NCI-H128 (cell line): ENCODE measurements at regions not wholly inside any gene's neighbourhood (a gene's known extent, or its start where the extent isn't known, plus 50 kb on each side); places are given as distances from the start of the nearest gene placed in this dataset.

Experiments
- DNase-seq: peaks from one replicate; lab custom pipeline; 2025; ENCODE audit not compliant: unreplicated experiment; lab: John Stamatoyannopoulos, UW

DNA sequence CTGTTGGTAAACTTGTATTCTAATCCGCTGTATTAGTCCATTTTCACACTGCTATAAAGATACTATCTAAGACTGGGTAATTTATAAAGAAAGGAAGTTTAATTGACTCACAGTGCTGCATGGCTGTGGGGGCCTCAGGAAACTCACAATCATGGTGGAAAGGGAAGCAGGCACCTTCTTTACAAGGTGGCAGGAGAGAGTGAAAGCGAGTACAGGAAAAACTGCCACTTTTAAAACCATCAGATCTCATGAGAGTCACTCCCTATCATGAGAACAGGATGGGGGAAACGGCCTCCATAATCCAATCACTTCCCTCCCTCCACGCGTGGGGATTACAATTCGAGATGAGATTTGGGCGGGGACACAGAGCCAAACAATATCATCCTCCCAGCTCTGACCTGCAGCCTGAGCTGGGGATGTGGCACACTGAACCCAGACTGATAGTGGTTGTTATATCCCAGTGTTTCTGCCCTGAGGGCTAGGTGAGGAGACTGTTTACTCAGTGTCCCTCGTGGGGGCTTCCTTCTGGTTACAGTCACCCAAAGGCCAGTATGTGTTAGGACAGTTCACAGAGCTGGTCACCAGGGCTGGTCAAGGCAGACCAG, 488.3 kb downstream of the KDM4C start:
- DNase-seq: no peak

GRCh38 chr9:7243838-7244237, 486.1 kb downstream of the KDM4C start:
- no peak for DNase-seq

DNA sequence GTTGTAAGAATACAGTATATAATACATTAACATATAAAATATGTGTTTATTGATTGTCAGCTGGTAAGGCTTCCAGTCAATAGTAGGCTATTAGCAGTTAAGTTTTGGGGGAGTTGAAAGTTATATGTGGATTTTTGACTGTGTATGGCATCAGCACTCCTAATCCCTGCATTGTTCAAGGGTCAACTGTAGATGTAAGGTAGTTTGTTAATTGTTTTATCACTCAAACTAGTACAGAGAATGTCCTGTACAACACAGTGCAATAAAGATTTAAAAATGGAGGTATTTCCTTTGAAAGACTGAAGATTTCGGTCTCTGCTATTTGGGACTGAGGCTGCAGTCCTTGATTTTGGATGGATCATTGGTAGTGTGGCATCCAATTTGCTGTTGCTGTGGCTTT, 484.4 kb downstream of the KDM4C start:
- no peak for DNase-seq

GRCh38 chr9:7241694-7242093, 483.9 kb downstream of the KDM4C start:
- no peak for DNase-seq

DNA sequence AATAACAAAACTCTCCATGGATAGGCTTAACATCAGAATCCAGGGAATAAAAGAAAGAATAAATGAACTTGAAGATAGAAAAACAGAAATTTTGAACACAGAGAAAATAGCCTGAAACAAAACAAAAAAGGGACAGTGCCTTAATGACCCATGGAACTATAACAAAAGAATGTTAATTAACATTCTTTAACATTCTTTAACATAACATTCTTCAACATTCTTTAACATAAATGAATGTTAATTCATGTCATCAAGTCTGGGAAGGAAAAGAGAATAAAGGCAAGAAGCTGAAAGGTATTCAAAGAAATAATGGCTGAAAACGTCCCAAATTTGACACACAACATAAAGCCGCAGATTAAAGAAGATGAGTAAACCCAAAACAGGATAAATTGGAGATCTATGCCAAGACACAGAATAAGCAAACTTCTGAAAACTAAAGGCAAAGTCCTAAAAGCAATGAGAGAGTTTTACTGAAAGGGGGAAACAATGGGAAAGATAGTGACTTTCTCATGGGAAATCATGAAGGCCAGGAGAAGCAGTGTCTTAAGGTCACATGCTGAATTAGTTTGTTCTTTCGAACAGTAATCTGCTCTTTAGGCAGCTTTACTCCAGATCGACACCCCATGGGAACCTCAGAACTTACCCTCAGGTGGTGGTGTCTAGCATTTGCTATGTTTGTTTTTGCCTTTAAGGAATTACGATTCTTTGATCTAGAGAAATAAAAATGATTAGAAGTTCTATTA, 483.0 kb downstream of the KDM4C start:
- DNase-seq: no peak

DNA sequence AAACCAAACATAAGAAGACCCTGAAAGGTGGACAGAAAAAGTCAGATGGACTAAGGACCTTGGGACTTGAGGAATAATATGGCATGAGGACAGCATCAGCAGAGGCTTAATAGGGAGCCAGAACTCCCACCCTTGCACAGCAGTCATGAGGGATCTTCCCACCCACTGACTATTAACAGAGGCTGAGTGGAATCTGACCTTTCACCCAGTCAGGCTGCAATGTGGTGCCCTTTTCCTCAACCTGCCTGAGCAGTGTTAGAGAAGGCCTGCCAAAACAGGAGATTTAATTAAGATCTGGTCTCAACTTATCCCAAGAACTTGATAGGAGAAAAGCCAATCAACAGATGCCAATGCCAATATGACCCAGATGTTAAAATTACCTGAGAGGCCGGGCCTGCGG, 481.9 kb downstream of the KDM4C start:
- no peak for DNase-seq

DNA sequence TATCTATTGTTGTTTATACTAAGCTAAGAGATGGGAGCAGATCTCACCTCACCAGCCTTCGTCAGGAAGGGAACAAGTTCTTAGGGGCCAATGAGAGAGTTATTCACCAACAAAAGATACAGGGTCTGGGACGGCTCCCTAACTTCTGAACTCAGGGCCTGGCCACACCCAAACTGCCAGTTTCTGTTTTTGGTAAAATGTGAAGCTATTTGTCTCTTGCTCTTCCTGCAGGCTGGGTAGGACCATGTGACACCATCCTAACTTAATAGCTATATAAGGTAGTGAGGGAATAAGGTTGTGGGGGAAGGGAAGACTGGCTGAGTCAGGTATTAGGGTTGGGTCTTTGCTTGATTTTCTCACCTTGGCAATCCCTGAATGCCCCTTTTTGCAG, 480.5 kb downstream of the KDM4C start:
- DNase-seq: no peak

GRCh38 chr9:7237473-7238246, 479.9 kb downstream of the KDM4C start:
- DNase-seq: no peak

DNA sequence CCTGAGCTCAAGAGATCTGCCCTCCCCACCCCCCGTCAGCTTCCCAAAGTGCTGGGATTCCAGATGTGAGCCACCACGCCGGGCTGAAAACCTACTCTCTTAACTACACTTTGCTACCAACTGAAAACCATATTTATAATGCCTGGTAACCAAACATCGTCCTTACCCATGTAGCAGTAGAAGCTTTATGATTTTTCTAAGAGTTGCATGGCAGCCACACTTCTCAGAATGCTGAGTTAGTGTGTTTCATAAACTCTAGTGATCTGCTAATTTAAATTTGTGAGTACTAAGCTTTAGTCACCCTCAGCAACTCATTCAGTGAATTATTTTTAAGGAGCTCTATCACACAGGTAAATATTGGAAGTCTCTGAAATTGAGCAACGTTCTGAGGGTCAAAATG, 478.4 kb downstream of the KDM4C start:
- DNase-seq: no peak

GRCh38 chr9:7234144-7234543, 476.4 kb downstream of the KDM4C start:
- DNase-seq: no peak

- DNase-seq: no peak
Measured at GRCh38 chr9:7229571-7229970, 471.8 kb downstream of the KDM4C start.

DNA sequence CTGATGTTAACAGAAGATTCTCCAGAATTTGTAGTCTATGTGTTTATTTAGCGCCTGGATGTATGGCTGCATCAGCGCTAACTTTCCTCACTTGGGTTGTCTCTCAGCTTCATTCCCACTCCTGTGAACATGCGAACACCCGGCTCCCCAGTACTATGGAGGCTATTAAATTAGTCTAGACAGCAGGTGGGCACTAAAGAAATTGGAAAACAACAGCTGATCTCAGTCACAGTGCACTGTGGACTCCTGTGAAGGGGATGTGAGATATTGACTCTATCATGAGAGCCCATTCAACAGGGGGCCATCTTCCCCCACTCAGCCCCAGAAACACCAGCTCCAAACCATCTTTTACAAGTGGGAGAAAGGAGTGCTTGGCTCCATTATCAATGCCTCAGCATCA, 471.0 kb downstream of the KDM4C start:
- no peak for DNase-seq

GRCh38 chr9:7227951-7228350, 470.2 kb downstream of the KDM4C start:
- DNase-seq: no peak

DNA sequence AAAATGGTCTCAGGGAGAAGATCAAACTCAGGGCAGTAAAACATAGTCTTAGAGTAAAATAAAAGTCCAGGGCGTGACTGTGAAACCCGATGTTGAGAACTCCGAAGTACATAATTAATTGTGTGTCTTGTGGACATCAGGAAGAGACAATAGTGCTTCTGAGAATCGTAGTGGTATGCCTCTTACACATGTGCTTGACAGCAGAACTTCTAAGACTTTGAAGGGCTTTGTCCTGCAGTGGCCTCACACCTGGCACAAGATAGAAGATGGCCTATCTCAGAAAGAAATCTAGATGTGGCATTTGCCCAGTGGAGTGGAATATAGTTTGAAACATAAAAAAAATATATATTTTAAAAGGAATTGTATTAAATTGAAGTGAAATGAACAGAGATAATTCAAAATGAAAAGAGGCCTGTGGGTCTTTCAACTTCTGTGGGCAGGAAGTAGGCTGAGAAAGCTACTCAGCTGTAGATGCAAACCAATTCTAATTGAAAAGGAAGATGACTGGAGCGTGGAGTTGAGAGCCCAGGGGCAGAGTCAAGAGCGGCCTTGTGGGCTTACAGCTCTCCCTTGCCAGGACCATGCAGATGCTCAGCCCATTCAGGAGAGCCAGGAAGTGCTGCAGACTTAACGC, 468.4 kb downstream of the KDM4C start:
- no peak for DNase-seq
